CD1c-positive myeloid dendritic cell (primary cell): ENCODE measurements at regions not wholly inside any gene's neighbourhood (a gene's known extent, or its start where the extent isn't known, plus 50 kb on each side); places are given as distances from the start of the nearest gene placed in this dataset.

Experiments
- DNase-seq: peaks from one replicate; pipeline ENCODE4 v3.0.0-alpha.2; 2016; ENCODE audit errors: extremely low spot score

GRCh38 chr7:32266932-32267475, 196.8 kb upstream of the PDE1C start:
- DNase-seq: no peak

DNA sequence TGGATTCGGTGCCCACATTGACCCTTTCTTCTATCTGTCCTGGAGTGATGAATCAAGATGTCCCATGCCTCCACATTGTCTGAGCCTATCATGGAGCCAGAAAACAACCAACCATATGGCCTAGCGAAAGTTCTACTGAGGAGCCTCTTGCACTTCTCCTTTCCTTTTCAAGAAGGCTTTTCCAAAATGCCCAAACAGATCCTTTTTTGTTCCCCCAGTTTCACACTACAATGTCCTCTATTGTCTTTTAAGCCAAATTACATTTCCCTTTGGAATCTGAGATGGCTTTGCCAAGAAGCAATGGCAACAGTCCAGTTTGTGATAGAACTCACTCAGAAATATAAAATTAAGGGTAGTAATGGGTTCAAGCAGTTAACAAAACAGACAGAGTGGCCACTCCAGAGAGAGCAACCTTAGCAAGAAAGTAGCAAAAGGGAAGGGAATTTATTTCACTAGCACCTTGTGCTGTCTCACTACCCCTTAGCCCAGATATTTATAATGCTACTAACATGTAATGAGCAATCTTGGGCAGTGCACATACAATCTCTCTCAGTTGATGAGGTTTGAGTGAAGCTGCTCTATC, 194.6 kb upstream of the PDE1C start:
- no peak for DNase-seq

DNA sequence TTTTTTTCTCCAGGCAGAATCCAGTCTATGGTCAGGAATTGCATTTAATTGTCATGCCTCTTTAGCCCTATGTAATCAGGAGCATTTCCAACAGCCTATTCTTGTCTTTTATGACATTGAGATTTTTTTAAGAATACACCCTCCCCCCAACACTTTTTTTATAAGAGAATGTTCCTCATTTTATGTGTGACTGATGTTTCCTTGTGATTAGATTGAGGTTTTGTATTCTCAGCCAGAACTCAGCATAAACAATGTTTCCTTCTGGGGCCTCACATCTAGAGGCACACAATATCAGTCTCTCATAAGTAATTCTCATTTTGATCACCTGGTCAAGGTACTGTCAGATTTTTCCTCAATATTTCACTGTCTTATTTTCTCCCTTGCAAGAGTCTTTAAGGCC, 193.4 kb upstream of the PDE1C start:
- DNase-seq: no peak

GRCh38 chr7:32262315-32262714, 192.1 kb upstream of the PDE1C start:
- DNase-seq: no peak

DNA sequence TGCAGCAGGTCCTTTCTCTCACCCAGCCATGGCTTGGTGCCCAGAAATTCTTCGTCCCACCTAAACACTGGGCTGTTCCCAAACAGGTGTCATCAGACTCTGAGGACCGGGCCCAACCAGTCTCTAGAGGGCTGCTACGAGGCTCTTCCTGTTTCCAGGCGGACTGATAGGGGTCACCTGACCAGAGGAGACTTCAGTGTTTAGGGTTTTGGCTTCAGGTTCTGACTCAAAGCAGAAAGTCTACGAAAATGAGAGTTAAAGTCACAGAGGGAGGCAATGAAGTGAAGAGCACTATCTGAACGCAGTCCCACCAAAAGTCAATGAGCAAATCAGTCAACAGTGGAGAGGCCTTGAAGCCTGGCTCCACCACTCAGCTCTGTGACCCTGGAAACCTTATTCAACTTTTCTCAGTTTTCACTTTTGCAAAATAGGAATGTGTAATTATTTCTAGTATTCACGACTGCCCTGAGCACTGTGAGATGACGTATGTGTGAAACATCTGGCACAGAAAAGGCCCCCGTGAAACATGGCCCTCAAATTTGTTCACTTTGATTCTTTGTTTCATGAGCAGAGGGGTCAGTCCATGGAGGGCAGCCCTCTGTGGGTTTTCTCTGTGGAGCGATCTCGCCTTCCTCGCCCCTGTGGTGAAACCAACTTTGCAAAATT, 189.9 kb upstream of the PDE1C start:
- no peak for DNase-seq

- DNase-seq: no peak
Observed at GRCh38 chr7:32258265-32258664, 188.1 kb upstream of the PDE1C start.

DNA sequence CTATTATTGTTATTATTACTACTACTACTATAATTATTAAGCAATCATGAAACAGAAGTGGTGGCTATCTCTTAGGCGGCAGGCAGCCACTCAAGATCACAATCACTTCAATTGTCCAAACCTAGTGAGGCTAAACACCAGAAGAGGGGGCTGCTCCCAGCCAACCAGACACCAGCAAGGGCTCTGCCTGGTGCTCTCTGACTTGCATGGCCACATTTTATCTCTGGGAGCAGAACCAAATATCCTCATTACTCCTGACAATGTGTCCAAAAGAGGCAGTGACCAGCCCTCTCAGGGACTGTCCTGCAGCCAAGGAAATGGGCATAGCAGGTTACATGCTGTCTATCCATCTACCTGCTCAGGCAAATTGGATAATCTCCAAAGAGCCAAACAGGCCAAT, 187.4 kb upstream of the PDE1C start:
- no peak for DNase-seq

DNA sequence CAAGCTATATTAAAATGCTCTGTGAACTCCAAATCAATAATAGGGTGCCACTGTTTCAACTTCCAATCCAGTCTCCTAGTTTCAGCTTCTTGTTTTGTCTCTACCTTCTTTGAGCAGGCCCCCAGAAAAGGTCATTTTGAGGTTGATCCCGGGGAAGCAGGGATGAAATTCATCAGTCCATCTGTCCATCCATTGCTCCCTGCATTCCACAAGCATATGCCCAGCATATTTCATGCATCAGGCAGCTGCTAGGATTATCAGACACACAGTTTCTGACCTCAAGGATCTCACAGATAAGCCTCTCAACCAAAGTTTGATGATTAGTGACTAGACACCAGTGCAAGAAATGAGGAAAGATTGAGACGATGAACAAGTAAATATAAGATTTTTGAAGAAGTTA, 186.6 kb upstream of the PDE1C start:
- DNase-seq: no peak

DNA sequence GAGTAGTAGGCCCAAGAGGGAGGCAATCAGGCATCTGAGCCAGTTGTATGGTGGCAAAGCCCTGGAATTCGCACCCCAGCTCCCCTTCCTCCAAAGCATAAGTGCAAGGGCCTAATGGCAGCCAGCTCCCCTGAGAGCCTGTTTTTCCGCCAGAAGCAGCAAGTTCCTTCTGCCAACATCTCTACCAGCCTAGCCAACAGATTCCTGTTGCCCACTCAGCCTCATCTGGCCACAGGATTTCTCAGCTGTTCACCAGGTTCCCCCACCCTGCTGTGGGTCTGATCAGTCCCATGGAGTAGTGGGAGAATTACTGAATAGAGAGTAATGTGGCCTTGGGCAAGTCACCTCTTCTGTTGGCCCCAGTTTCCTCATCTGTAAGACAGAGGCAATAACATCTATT, 186.2 kb upstream of the PDE1C start:
- no peak for DNase-seq

DNA sequence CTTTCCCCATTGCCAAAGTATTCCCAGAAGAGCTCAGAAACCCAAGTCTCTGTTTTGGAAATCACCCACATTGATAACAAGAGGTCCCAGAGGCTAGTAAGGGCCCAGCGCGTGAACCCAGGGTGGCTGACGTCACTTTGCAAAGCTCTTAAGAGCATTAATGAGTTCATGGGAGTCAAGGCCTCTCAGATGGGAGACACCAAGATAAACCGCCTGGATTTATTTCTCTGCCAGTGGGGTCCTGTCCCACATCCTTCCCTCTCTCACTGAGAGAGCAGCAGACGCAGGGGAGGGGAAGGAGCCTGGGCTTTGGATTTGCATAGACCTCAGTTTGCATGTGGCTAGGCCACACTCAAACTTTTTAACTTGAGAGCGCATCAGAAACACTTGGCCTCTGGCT, 184.8 kb upstream of the PDE1C start:
- no peak for DNase-seq

DNA sequence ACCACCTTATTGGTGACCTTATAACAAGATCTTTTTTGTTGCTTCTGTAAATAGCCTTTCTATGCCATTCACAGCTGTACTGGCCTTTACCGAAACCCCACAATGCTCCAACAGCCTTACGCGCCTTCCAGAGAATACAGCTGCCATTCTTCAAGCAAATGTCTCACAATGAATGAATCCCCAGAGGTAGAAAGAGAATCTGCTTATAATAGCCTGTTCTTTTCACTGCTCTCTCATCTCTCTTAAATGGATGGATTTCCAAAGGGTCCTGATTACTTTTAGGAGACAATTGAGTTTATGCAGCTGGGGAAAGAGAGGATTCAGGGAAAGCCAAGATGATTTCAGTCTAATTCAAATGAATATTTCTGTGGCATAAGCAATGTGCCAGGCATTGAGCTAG, 183.1 kb upstream of the PDE1C start:
- DNase-seq: no peak

DNA sequence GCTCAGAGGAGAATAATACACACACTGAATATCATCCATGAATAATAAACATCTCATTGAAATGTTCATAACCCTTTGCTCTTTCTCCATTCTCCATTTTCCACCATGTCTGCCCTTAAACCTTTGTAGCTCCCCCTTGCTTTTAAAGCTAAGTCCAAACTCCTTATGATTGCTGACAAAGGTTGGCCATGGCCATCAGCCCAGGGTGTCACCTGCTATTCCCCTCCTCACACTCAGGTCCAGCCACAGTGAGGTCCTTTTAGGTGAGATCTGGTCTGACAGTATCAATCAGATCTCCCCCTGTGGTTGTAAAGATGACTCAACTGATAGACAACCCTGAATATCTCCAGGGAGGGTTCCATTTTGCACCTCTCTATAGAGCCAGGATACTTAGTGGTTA, 181.5 kb upstream of the PDE1C start:
- no peak for DNase-seq

GRCh38 chr7:32250471-32251260, 180.5 kb upstream of the PDE1C start:
- DNase-seq: no peak

DNA sequence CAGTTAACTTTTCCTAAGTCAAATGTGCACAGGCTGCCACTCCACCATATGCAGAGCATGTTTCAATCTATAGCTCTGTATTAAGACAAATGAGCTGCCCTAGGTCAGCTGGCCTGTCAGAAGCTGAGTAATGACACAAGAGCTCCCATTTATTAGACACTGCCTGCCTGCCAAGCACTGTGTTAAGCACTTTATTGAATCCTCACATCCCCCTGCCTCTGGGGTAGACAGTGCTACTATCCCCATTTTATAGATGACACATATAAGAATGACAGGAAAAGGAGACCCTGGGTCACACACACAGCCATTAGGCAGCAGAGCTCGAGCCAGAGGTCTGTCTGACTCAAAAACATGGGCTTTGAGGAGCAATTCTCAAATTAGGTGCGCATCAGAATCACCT, 179.8 kb upstream of the PDE1C start:
- DNase-seq: no peak

GRCh38 chr7:32248522-32248921, 178.3 kb upstream of the PDE1C start:
- no peak for DNase-seq

GRCh38 chr7:32244806-32245345, 174.7 kb upstream of the PDE1C start:
- DNase-seq: no peak

DNA sequence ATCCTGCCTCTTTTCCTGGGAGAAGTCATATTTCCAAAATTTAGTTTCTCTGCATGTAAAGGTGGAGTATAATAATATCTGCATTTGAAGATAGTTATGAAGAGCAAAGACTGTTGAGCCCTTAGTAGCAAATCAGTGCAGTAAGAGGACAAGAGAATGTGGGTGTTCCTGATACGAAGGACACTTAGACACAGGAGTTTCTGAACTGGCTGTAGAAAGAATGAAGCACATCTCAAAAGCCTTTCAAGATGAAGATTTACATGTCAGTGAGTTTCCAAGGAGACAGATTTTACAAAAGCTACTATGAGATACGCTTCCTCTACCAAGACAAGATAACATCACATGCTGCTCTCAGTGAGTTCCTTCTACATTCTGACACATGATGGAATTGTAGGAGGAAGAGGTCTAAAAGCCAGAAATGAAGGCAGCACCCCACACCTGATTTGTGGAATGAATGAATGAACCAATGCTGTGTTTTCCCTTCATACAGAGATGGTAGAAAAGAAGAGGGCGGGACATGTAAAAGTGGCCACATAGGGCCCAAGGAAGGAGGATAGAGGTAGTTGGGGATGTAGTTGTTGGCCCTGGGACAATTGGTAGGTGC, 173.6 kb upstream of the PDE1C start:
- DNase-seq: no peak

DNA sequence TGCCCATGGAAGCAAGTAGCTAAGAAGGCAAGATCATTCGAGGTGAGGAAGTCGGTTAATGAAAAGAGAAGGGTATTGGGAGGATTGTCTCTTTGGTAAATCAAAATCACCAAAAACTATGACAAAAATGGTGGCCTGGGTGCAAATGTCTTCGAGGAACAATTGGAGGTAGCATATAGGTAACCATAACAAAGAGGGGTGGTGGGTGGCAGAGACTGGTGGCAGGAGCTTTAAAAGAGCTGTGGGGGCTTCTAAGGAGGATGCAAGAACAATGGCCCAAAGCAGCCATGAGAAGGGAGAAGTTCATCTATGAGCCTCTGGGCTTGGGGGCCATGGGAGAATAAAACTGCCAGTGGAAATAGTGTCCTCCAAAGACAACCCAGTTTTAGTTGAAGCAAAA, 172.2 kb upstream of the PDE1C start:
- DNase-seq: no peak

DNA sequence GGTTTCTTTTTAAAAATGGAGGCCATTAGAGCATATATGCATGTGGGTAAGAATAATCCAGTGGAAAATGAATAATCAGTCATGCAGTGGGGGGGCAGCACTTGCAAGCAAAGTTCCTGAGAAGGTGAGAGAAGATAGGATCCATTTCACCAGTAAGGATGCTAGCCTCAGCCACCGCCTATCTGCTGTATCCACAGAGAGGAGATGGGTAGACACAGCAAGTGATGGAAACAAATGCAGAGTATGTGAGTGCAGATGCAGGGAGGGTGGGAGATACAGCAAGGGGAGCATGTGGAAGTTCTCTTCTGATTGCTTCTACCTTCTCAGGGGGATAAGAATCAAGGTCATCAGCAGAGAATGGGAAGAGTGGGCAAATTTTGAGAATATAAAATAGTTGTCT, 171.4 kb upstream of the PDE1C start:
- DNase-seq: no peak

DNA sequence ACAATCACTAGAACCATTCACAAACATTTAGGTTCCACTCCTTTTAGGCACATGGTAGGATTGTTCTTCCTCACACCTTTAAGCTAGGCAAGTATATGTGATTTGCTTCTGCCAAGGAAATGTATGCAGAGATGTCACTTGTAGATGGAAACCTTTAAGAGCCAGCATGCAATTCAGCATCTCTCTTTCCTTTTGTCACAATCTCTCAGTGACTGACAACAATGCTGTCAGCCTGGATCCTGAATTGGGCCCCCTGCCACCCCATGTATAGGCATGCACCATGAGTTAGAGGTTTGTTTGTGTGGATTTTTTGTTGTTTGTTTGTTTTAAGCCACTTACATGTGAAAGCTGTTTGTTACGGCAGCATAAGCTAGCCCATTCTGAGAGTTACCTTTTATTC, 169.6 kb upstream of the PDE1C start:
- no peak for DNase-seq

GRCh38 chr7:32228601-32229000, 158.4 kb upstream of the PDE1C start:
- no peak for DNase-seq

- no peak for DNase-seq
Observed at GRCh38 chr7:32227746-32228145, 157.5 kb upstream of the PDE1C start.
